GM18870 (cell line): ENCODE measurements at regions not wholly inside any gene's neighbourhood (a gene's known extent, or its start where the extent isn't known, plus 50 kb on each side); places are given as distances from the start of the nearest gene placed in this dataset.

Experiments used
- ATAC-seq: cut with Tn5 transposase; IDR thresholded peaks from one replicate; pipeline ENCODE4 v1.9.1; 2021; ENCODE audit warnings: moderate library complexity; ENCODE audit not compliant: unreplicated experiment

- no peak for ATAC-seq
Observed at GRCh38 chr9:12613071-12613470, 80.1 kb upstream of the TYRP1 start.

GRCh38 chr9:12614488-12614887 is 78.7 kb upstream of the TYRP1 start:
- ATAC-seq, result no peak

- no peak for ATAC-seq
Observed at GRCh38 chr9:12618956-12619355, 74.2 kb upstream of the TYRP1 start.

- no peak for ATAC-seq
Observed at GRCh38 chr9:12625844-12626243, 67.3 kb upstream of the TYRP1 start.

GRCh38 chr9:12627096-12627495 is 66.1 kb upstream of the TYRP1 start:
- ATAC-seq, result no peak

GRCh38 chr9:12628546-12628945 is 64.6 kb upstream of the TYRP1 start:
- ATAC-seq, result no peak

GRCh38 chr9:12629067-12629466 is 64.1 kb upstream of the TYRP1 start:
- ATAC-seq, result no peak

GRCh38 chr9:12631866-12632265 is 61.3 kb upstream of the TYRP1 start:
- no peak for ATAC-seq

- no peak for ATAC-seq
Observed at GRCh38 chr9:12633016-12633765, 60.0 kb upstream of the TYRP1 start.

GRCh38 chr9:12640016-12640587 is 53.1 kb upstream of the TYRP1 start:
- ATAC-seq, result no peak

- no peak for ATAC-seq
Observed at GRCh38 chr9:12640866-12641636, 52.1 kb upstream of the TYRP1 start.
